HuH-7.5 (cell line): ENCODE measurements at regions not wholly inside any gene's neighbourhood (a gene's known extent, or its start where the extent isn't known, plus 50 kb on each side); places are given as distances from the start of the nearest gene placed in this dataset.

Source experiments
- DNase-seq: peaks from one replicate; pipeline ENCODE4 v3.0.0; 2011; ENCODE audit warnings: low spot score

- DNase-seq = no peak
These were observed 55.8 kb downstream of the KCNE4 start for GRCh38 chr2:223107825-223108224.

- no peak for DNase-seq
These were observed 56.5 kb downstream of the KCNE4 start for GRCh38 chr2:223108351-223109050.

GRCh38 chr2:223109341-223109740 lies 57.4 kb downstream of the KCNE4 start:
- no peak for DNase-seq

GRCh38 chr2:223113161-223113560 lies 61.2 kb downstream of the KCNE4 start:
- DNase-seq = no peak

- no peak for DNase-seq
These were observed 62.2 kb downstream of the KCNE4 start for GRCh38 chr2:223114170-223114569.

GRCh38 chr2:223114917-223115316 lies 62.9 kb downstream of the KCNE4 start:
- no peak for DNase-seq

- no peak for DNase-seq
These were observed 65.5 kb downstream of the KCNE4 start for GRCh38 chr2:223117533-223117932.

GRCh38 chr2:223121283-223121682 lies 69.3 kb downstream of the KCNE4 start:
- DNase-seq = no peak

GRCh38 chr2:223122781-223123180 lies 70.8 kb downstream of the KCNE4 start:
- no peak for DNase-seq

GRCh38 chr2:223123855-223124610 lies 72.0 kb downstream of the KCNE4 start:
- no peak for DNase-seq

- no peak for DNase-seq
These were observed 89.6 kb downstream of the KCNE4 start for GRCh38 chr2:223141606-223142005.

- DNase-seq = no peak
These were observed 90.1 kb downstream of the KCNE4 start for GRCh38 chr2:223142118-223142517.

- no peak for DNase-seq
These were observed 95.4 kb downstream of the KCNE4 start for GRCh38 chr2:223147431-223147830.

- DNase-seq = no peak
These were observed 96.5 kb downstream of the KCNE4 start for GRCh38 chr2:223148516-223148915.

- DNase-seq = no peak
These were observed 104.0 kb downstream of the KCNE4 start for GRCh38 chr2:223155956-223156355.

GRCh38 chr2:223161873-223162458 lies 110.0 kb downstream of the KCNE4 start:
- DNase-seq = no peak

- no peak for DNase-seq
These were observed 113.6 kb downstream of the KCNE4 start for GRCh38 chr2:223165423-223166214.

- no peak for DNase-seq
These were observed 114.2 kb downstream of the KCNE4 start for GRCh38 chr2:223166215-223166493.

GRCh38 chr2:223166983-223167650 lies 115.1 kb downstream of the KCNE4 start:
- no peak for DNase-seq

- DNase-seq = no peak
These were observed 118.0 kb downstream of the KCNE4 start for GRCh38 chr2:223169830-223170605.

- no peak for DNase-seq
These were observed 125.0 kb downstream of the KCNE4 start for GRCh38 chr2:223176970-223177369.
